GM19452 (cell line): ENCODE measurements at regions not wholly inside any gene's neighbourhood (a gene's known extent, or its start where the extent isn't known, plus 50 kb on each side); places are given as distances from the start of the nearest gene placed in this dataset.

Source experiments
- ATAC-seq: cut with Tn5 transposase; IDR thresholded peaks from one replicate; pipeline ENCODE4 v1.9.1; 2021; ENCODE audit not compliant: unreplicated experiment

DNA sequence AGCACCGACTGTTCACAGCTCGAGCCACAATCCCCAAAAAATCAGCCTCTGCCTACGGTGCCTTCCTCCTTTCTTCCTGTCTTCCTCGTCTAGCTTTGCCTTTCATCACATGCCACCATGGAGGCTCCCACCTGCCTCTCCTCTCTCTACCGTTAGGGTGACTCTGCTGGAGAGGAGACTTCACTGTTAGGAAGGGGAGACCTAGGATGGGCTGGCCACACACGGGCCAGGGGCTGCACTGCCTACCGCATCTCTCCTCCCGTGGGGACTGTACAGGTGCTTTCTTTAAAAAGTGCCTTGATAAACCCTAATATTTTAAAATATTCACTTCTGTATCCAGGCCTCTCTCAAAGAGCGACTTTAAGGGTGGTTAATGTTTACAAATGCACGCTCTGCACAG lies 1104.7 kb downstream of the BCL11B start:
- ATAC-seq = no peak

DNA sequence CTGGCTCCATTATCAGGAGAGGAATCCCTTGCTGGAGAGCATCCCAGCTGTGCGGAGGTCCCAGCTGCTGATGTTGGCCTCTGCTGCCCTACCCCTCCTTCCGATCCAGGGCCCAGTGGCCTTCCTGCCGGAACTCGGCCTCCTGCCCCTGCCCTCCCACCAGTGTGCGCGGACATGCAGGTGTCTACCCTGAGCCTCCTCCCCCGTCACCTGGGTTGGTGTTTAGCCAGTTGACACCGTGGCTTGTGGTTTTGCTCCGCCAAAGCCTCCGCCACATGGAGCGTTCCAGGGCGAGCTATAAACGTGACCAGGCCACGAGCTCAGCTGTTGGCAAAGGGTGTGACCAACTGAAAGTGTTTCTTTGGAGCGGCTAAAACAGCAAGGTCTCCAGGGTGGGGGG lies 1104.3 kb downstream of the BCL11B start:
- ATAC-seq = no peak

DNA sequence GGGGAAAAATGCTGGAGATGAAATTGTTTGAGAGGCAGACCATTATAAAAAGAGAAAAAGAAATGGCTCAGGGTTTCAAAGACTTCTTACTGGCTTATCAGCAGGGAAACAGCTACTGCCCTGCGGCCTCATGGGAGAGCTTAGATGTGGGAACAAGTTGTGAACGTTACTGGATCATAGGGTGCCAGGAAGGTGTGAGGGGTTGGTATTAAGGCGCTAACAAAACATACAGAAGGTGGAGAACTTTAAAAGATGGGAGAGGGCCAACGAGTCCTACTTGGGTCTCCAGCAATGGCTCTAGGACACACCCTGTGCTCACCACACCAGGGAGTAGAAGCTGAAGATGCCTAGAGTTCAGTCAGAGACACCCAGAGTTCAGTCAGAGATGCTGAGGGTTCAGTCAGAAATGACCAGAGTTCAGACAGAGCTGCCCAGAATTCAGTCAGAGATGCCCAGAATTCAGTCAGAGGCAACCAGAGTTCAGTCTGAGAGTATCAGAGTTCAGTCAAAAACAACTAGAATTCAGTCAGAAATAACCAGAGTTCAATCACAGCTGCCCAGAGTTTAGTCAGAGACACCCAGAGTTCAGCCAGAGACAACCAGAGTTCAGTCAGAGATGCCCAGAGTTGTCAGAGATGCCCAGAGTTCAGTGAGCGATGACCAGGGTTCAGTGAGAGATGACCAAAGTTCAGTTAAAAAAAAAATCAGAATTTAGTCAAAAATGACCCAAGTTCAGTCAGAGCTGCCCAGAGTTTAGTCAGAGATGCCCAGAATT lies 1103.6 kb downstream of the BCL11B start:
- ATAC-seq = no peak

DNA sequence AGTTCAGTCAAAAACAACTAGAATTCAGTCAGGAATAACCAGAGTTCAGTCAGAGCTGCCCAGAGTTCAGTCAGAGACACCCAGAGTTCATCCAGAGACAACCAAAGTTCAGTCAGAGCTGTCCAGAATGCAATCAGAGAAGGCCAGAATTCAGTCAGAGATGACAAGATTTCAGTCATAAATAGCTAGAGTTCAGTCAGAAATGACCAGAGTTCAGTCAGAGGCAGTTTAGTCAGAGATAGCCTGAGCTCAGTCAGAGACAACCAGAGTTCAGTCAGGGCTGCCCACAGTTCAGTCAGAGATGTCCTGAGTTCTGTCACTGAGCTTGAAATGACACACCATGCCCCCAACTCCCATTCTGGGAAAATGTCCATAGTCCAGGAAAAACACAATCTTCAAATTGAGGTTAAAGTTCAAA lies 1102.8 kb downstream of the BCL11B start:
- no peak for ATAC-seq

DNA sequence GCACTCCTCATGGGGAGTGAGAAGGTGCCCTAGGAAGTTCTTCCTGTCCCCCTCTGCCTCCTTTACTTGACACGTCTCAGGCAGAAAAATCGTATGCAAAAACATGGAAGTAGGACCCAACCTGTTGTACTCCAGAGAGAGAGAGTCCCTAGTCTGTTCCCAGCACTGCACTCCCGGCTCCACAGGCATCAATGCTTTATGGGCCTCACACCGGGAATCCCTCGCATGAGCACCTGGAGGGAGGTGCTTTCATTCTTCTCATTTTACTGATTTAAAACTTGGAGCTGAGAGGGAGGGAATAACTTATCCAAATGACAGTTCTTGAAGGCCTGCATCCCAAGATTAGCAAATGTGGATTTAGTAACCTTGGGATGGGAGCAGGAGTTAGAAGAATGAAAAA lies 1101.4 kb downstream of the BCL11B start:
- ATAC-seq = no peak

DNA sequence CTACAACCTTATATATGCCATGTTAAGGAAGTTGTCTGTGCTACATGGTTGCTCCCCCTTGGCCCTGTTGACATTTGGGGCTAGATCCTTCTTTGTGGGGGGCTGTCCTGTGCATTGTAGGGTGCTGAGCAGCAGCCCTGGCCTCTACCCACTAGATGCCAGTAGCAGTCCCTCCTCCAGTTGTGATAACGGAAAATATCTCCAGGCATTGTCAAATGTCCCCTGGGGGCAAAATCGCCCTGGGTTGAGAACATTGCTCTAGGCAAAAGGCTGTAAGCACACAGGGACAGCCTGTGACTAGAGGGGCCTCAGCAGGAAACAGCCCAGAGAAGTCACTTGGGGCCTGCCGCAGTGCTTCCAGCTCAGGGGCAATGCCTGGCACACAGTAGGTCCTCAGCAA lies 1100.3 kb downstream of the BCL11B start:
- no peak for ATAC-seq

DNA sequence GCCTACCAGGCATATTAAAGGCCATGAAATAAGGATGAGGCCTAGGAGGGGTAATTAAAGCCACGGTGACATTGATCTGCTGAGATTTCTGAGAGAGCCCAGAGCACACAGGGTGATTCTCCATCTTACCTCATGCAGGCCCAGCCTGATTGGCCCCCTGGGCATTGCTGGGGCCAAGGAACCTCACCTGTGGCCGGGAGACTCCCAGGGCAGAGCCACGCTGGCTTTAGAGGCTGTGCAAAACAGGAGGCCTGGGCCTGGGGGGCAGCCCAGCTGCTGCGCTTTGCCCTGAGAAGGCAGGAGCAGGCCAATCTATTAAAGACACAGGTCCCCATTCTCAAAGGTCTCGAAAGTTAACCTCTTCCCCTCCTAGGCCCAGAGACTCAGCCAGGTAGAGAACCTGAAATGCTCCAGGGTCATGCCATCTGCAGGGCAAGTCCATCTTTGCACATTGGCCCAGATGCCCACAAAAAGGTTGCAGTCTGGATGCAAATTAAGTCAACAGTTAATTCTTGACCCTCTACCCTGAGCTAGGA lies 1099.7 kb downstream of the BCL11B start:
- no peak for ATAC-seq

DNA sequence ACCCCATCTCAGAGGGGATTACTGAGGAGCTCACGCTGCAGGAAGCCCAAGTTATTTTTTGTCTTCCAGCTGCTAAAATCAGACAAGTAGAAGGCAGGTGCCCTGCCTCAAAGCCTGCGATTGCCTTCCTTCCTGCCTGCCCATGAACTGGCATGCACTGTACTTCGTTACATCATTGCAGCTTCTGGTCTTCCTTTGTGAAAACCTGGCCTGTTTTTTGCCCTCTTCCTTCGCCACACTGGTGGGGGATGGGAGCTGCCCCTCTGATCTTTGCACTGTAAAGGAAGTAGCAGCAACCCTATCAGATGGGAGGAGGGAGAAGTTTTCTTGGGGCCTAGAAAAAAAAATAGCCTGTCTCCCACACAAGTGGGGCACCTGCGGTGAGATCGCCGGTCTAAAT lies 1098.7 kb downstream of the BCL11B start:
- no peak for ATAC-seq

DNA sequence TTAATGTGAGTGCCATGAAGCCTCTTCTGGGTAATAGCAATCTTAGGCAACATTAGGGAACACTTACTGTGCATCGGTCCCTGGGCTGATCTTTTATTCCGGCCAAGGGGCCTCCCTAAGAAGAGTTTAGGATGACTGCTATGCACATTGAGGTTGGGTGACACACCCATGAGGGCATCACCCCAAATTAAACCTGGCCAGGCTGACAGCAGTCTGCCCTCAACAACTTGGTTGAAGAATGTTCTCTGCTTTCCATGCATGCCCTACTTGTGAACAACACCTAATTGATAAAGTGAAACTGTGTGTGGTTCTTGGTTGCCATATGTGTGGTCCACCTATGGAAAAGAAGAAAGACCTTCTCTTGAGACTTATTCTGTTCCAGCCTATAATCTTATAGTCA lies 1098.0 kb downstream of the BCL11B start:
- ATAC-seq = no peak

DNA sequence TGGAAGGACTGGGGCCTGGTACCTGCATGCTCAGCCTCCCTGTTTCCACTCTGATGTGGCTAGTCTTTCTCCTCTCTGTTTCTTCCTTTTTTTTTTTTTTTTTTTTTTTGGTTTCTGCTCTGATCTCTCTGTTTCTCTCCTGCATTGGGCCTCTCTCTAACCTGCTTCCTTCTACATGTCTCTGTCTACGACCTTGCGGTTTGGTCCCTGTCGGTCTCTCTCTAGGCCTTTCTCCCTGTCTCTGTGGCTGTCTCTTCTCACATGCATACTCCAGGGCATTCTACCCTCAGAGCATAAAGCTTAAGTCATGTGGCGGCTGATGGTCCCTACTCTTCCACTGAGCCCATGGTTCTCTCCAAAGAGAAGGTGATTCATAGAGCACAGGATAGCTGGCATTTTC lies 1096.6 kb downstream of the BCL11B start:
- ATAC-seq = no peak

DNA sequence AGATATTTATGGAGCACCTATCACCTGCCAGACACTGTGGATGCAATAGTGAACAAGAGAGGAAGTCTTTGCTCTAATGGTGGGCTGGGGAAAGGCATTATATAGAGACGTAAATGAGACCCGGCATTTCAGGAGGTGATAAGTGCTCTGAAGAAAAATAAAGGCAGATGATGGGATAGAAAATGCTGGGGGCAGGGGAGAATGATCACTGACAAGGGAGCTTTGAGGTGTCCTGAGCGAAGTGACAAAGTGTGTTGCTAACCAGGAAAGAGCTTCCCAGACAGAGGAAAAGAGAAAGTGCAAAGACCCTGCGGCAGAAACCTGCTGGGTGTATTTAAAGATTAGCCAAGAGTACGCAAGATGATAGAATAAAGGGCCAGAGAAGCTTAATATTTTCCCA lies 1096.1 kb downstream of the BCL11B start:
- ATAC-seq = no peak

DNA sequence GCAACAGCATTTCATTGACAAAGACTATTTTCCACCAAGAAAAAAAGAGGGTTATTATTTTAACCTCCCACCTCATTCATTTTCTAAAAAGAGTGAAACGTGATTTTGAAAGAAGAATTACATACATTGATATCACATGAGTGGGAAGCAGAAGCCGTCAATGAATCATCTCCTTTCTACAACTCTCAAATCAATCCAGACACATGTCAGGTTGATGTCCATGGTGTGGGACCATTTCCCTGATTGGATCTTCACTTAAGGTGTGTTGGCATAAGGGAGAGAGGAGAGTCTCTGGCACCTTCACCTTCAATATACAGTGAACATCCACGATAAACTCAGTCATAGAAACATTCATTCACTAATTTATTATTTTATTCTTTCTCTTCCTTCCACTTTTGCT lies 1095.1 kb downstream of the BCL11B start:
- no peak for ATAC-seq

DNA sequence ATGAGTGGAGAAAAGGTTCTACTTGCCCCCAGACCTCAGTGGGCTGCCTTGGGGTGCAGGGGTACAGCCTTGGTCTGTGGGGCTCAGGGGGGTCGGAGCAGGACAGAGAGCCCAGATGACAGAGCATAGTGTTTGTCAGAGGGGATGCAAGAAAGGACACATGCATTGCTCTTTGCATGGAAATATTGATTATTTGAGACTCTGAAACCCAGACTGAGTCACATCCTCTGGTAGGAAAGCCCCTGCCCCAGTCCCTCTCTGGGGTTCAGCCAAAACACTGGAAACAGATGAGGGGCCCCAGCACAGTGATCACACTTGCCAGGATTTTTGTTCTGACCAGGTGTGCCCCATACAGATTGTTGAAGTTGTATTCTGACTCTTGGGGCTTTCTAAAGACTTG lies 1094.4 kb downstream of the BCL11B start:
- no peak for ATAC-seq

DNA sequence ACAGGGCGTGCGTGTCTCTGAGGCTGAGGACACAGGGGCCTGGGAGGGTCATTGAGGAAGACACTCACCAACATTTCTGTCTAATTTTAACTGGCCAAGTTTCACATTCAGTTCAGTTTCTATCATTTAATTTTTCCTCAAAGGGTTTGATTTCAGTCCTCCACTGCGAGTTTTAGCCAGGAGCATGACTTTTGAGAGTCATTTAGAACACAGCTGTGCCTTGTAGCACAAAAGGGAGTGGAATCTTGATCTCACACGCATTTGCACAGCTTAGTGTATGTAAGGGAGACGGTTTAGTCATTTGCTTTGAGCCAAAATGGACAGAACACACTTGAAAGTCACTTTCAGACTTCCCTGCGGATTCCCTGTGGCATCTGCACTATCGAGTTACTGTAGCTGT lies 1090.8 kb downstream of the BCL11B start:
- ATAC-seq = no peak

DNA sequence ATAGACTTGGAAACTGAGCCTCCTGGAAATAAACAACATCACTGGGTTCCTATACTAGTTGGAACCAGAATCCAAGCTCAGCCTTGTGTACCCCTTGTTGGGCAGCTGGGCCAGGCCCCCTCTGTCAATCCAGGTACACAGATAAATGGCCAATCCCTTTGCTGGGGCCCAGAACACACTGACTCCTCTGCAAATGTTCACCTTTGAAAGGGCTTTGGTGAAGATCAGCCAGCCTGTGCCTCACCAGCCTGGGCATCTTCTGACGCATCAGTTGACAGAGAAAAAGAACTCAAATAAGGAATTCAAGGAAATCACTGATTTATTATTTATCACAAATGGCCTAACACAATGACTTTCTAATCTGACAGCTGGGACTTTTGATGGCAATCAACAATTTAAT lies 1090.2 kb downstream of the BCL11B start:
- no peak for ATAC-seq

DNA sequence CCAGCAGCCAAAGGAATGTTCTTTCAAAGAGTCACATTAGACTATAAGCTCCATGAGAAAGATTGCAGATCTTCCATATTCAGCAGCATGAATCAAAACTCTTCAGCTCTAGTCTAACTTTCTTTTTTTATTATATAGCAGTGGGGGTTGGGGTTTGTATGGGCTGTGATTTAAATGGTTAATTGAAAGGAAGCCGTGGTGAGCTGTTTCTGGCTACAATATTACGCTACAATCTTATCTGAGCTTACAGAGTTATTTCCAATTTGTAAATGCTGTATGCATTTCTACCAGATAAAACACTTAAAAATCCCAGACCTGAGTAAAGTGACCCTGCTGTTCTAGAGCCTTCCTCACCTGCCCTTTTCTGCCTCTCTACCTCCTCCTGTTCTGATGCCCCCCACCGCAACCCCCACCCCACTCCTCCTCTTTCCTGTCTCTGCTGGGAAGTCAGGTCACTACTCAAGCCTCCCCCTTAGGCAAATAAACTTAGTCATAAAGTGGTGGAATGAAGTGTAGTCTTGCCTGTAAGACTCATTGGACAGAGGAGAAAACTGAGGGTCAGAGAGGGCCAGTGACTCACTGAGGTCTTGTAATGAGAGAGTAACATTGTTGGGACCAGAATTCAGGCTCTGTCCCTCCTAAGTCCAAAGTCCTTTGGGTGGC lies 1089.5 kb downstream of the BCL11B start:
- ATAC-seq = no peak

DNA sequence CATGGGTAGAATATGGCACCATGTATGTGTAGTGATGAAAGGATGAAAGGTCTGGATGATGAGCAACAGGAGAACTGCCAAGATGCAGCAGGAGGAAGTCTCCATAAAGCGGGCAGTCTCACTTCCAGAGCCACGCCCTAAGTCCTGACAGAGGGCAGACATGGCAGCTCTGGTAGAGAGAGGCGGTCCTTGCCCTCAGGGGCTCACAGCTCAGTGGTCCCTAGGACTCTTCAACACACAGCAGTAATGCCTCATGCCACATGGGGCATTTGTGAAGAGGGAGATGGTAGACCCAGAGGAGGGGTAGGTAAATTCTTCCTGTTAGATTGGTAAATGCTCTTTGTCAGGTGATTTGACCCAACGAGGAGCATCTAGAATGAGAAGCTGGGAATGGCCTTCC lies 1088.4 kb downstream of the BCL11B start:
- ATAC-seq = no peak

DNA sequence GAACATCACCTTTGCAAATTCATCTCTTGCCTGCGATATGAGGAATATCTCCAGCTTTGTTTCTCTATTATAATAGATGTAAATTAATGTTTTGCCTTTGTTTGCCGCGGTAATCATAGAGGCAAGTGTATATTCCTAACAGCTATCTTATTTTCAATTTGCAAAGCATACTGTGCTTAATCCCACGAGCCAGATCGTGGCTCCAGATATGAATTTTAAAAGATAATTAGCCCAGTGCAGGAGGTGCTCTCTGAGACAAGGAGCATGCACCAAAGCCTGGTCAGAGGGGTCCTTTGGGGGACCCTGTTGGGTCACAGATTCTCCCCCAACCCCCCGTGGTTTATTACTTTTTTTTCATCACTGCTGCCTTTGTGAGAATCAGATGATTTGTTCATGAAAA lies 1087.5 kb downstream of the BCL11B start:
- no peak for ATAC-seq

DNA sequence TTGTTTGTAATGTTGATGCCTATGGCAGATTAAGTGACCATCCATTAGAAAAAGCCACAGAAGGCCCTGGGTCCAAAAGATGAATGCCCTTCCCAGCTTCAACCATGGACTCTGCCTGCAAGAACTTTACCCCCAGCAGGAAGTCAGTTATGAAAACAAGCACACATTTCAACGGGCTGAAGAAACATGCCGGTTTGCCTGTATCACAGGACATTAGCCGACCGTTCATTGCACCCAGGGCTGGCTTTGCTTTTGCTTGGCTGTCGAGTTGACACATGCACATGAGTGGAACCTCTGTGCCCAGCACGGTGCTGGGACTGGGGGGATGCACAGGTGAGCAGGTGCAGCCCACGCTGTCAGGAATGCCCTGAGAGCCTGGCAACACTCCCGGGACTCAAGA lies 1087.0 kb downstream of the BCL11B start:
- no peak for ATAC-seq

DNA sequence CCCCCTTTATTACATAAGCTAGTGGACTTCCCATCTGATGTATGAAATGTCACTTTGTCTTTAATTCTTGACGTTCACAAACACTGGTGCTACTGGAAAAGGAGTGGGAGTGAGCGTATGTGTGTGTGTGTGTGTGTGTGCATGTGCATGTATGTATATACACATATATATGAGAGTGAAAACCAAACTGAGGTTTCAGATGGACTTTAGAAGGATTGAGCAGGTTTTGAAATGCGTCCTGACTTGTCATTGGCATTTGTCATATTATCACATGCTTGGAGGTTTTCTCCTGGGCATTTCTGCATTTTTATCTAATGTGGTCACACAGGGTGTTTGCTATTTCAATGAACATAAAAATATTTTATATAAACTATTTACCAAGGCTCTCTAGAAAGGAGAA lies 1085.9 kb downstream of the BCL11B start:
- no peak for ATAC-seq

DNA sequence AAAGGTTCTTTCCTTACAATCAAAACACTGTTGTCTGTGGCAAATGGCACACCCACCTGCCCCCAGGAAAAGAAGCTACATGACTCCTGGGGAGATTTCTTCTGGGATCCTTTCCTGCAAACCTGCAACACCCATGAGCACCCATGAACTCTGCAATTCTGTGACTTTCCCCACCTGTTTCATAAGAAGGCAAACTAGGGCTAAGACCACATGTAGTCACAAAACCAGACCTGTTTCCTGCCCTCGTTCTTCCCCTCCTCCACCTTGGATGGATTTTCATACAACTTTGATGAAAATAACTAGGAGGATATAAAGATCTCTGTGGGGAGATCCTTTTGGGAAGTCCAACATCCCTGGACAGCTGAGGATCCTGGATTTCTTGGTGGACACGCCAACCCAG lies 1084.7 kb downstream of the BCL11B start:
- ATAC-seq = no peak

DNA sequence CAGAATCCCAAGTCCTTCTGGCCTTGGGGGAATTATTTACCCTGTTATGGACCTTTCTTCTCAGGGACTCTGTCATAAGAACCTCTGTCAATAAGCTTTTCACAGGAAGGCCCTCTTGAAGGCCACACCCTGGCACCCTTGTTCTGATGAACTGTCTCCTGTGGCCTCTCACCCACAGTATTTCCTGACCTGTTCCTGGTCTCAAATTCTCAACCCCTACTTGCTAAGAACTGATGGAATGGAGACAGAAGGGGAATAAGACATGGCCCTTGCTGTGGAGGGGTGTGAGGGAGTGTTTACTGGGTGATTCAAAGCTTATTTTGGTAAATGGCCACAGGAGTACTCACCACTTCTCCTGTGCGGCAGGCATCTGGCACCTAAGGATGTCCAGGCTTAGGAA lies 1082.9 kb downstream of the BCL11B start:
- no peak for ATAC-seq

DNA sequence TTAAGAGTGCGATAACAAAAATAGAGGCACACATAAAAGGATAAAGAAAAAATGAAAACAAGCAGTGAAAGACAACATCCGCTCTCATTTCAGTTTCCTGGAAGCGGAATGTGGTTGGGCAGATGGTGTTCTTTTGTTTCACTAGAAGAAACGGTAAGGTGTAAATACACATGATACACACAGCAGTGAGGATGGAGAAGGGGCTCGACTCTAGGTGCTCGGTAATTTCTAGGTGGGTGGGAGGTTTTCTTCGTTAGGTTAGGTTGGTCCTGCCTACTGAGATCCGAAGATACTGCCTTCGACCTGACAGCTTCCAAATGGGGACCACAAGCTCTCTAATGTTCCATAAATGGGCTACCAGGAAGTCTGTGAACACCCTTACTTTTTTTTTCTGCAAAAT lies 1082.5 kb downstream of the BCL11B start:
- no peak for ATAC-seq
